OCI-LY1 (cell line): ENCODE measurements at regions not wholly inside any gene's neighbourhood (a gene's known extent, or its start where the extent isn't known, plus 50 kb on each side); places are given as distances from the start of the nearest gene placed in this dataset.

Experiments used
- CTCF ChIP-seq: fragments of 200-600 bp; sonication (generic), shearing (Covaris generic); IDR thresholded peaks from 2 replicates; pipeline ENCODE4 v1.5.1; 2017; ENCODE audit warnings: mild to moderate bottlenecking, antibody characterized with exemption, low read length, moderate library complexity, mixed read lengths
- EZH2 ChIP-seq: fragments of 200-600 bp; sonication (generic), shearing (Covaris generic); IDR thresholded peaks from 2 replicates; pipeline ENCODE4 v1.8.0; 2017; ENCODE audit warnings: borderline replicate concordance, mixed run types, mild to moderate bottlenecking, antibody characterized with exemption, low read length, moderate library complexity, mixed read lengths

GRCh38 chr2:104476563-104476988, 377.3 kb upstream of the POU3F3 start:
- TF ChIP-seq CTCF, result no peak
- no peak for TF ChIP-seq EZH2
